Gastroesophageal sphincter (tissue), 3 donors: ENCODE measurements at regions not wholly inside any gene's neighbourhood (a gene's known extent, or its start where the extent isn't known, plus 50 kb on each side); places are given as distances from the start of the nearest gene placed in this dataset.
"Not testable (repeated sequence)": the region's sequence is repeated elsewhere in the genome, so short reads cannot be mapped to it uniquely, and the experiment has no call there.

ENCODE experiments used
- EP300 ChIP-seq: sonication (generic); formaldehyde crosslinking; IDR thresholded peaks from one replicate; pipeline ENCODE4 v1.6.1; 2017; ENCODE audit warnings: antibody characterized with exemption, mild to moderate bottlenecking
- POLR2A ChIP-seq, 2 donors: fragments of 450-650 bp; IDR thresholded peaks; one replicate each; pipeline ENCODE4 v1.6.1; 2017; ENCODE audit warnings: antibody characterized with exemption in 2 of 2, mild to moderate bottlenecking in 2 of 2, moderate library complexity in 1 of 2
- POLR2AphosphoS5 ChIP-seq: sonication (generic); formaldehyde crosslinking; IDR thresholded peaks from one replicate; pipeline ENCODE4 v1.6.1; 2017; ENCODE audit warnings: antibody characterized with exemption
- TF ChIP-seq, protein P1 (sequence below), 4 experiments: fragments of 200-600 bp in 2 of 4; fragments of 450-650 bp in 2 of 4; sonication (generic) in 1 of 4; IDR thresholded peaks; one replicate each; pipeline ENCODE4 v1.5.1; 2017 to 2019; ENCODE audit warnings: antibody characterized with exemption in 4 of 4, mild to moderate bottlenecking in 2 of 4, moderate library complexity in 2 of 4

DNA sequence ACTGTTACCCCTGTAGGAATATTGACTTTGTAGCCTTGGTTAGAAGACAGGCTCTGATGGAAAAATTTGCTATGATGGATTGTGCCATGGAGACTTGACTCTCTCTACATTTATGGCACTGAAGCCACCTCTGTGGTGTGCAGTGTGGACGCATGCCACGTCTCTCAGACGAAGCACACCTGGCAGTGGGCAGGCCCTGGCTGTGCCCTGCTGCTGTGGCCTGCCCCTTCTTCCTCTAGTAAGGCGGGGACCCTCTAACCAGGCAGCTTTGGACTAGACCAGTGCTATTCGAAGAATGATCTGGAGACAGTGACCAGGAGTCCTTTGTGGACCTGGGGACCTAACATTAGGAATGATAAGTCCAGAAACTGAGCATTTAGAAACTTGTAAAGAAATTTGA, 773.5 kb upstream of the TPTE start:
- not testable (repeated sequence) for TF ChIP-seq POLR2AphosphoS5; EP300; POLR2A (IDR thresholded peaks at IDR 0.05)
- TF ChIP-seq, protein P1, sequence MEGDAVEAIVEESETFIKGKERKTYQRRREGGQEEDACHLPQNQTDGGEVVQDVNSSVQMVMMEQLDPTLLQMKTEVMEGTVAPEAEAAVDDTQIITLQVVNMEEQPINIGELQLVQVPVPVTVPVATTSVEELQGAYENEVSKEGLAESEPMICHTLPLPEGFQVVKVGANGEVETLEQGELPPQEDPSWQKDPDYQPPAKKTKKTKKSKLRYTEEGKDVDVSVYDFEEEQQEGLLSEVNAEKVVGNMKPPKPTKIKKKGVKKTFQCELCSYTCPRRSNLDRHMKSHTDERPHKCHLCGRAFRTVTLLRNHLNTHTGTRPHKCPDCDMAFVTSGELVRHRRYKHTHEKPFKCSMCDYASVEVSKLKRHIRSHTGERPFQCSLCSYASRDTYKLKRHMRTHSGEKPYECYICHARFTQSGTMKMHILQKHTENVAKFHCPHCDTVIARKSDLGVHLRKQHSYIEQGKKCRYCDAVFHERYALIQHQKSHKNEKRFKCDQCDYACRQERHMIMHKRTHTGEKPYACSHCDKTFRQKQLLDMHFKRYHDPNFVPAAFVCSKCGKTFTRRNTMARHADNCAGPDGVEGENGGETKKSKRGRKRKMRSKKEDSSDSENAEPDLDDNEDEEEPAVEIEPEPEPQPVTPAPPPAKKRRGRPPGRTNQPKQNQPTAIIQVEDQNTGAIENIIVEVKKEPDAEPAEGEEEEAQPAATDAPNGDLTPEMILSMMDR (IDR thresholded peaks at IDR 0.05), result not testable (repeated sequence)
